ENCODE measurements at regions not wholly inside any gene's neighbourhood (a gene's known extent, or its start where the extent isn't known, plus 50 kb on each side); places are given as distances from the start of the nearest gene placed in this dataset.

GRCh38 chr1:232754930-232755329, 50.3 kb upstream of the MAP10 start:
- Histone ChIP-seq H3K27me3 (ENCODE audit: insufficient read depth) (no peaks in the 10 kb centered on the region), H4K20me1 (ENCODE audit: insufficient read depth) (no peaks in the 10 kb centered on the region), H3K9me3 (no peaks in the 10 kb centered on the region), H3K36me3 (replicated peaks in 1 of 2; ENCODE audit: control insufficient read depth in 1 of 2, insufficient read depth in 2 of 2, low read length in 1 of 2) (no peaks in the 10 kb centered on the region), H3K4me2 (no peak overlapping the region), H3K4me1 (ENCODE audit: control insufficient read depth in 1 of 2, insufficient read depth in 2 of 2, low read depth in 1 of 2, low read length in 1 of 2) (no peaks in the 10 kb centered on the region), H3K79me2 (ENCODE audit: insufficient read depth) (no peaks in the 10 kb centered on the region), H3K27ac (ENCODE audit: low read depth in 2 of 2, low read length in 1 of 2) (no peak overlapping the region), H3F3A (replicated peaks; ENCODE audit: insufficient read depth) (no peaks in the 10 kb centered on the region), H3K9ac (no peak overlapping the region), H3K9me2 (no peaks in the 10 kb centered on the region), H2AFZ (ENCODE audit: low read depth) (no peak overlapping the region), H3K4me3 (ENCODE audit: low read depth in 2 of 2, low read length in 1 of 2) (no peak overlapping the region)
- ChIA-PET POLR2A (no interaction called here), CTCF (no interaction called here)
- no peak for DNase-seq
- TF ChIP-seq TCF12 (IDR thresholded peaks at IDR 0.05) (no peak), PBX3 (IDR thresholded peaks at IDR 0.05) (no peak), ZBTB33 (IDR thresholded peaks at IDR 0.05; ENCODE audit: borderline replicate concordance, low read depth) (no peak), MEF2A (IDR thresholded peaks at IDR 0.05; ENCODE audit: borderline replicate concordance, low read depth) (no peak), FOXJ3 (CRISPR knock-in tag; IDR thresholded peaks at IDR 0.05) (no peak), RXRA (IDR thresholded peaks at IDR 0.05; ENCODE audit: borderline replicate concordance, low read depth) (no peak), CHD2 (IDR thresholded peaks at IDR 0.05; ENCODE audit: low read length, partially characterized antibody) (no peak), RAD21 (IDR thresholded peaks at IDR 0.05; ENCODE audit: low read length) (no peak), GABPA (IDR thresholded peaks at IDR 0.05; ENCODE audit: low read depth) (no peak), SIN3A (IDR thresholded peaks at IDR 0.05; ENCODE audit: borderline replicate concordance, low read depth, low read length) (no peak), RCOR1 (IDR thresholded peaks at IDR 0.05; ENCODE audit: low read length) (no peak), FOXM1 (IDR thresholded peaks at IDR 0.05; ENCODE audit: low read depth) (no peak), POLR2AphosphoS5 (IDR thresholded peaks at IDR 0.05; ENCODE audit: low read depth, low read length) (no peak), YY1 (IDR thresholded peaks at IDR 0.05; ENCODE audit: low read depth) (no peak), CTCF (IDR thresholded peaks at IDR 0.05) (no peak), USF1 (IDR thresholded peaks at IDR 0.05; ENCODE audit: borderline replicate concordance, low read depth) (no peak), MXI1 (IDR thresholded peaks at IDR 0.05; ENCODE audit: low read depth, low read length) (no peak), TEAD4 (IDR thresholded peaks at IDR 0.05; ENCODE audit: borderline replicate concordance, insufficient read depth) (no peak)
- TF ChIP-seq, protein P1, sequence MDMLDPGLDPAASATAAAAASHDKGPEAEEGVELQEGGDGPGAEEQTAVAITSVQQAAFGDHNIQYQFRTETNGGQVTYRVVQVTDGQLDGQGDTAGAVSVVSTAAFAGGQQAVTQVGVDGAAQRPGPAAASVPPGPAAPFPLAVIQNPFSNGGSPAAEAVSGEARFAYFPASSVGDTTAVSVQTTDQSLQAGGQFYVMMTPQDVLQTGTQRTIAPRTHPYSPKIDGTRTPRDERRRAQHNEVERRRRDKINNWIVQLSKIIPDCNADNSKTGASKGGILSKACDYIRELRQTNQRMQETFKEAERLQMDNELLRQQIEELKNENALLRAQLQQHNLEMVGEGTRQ (IDR thresholded peaks at IDR 0.05; ENCODE audit: borderline replicate concordance, low read depth, low read length): no peak
- 28% methylated on average over 1 of the region's 1 CpG for WGBS (ENCODE audit: low lambda C conversion rate)

Small RNA genes in the stretch of these regions (small RNA-seq; reads per million reads assigned to genes)
- 0 reads per million in 7 experiments for gene RNU6-1211P
